Trophoblast cell (in vitro differentiated cells and primary cell): ENCODE measurements at regions not wholly inside any gene's neighbourhood (a gene's known extent, or its start where the extent isn't known, plus 50 kb on each side); places are given as distances from the start of the nearest gene placed in this dataset.
"Not testable (repeated sequence)": the region's sequence is repeated elsewhere in the genome, so short reads cannot be mapped to it uniquely, and the experiment has no call there.

Source experiments
- DNase-seq, 2 donors: peaks; one replicate each; pipeline ENCODE4 v3.0.0-alpha.2; 2016
- H2AFZ ChIP-seq: 2 replicates; pipeline ENCODE4 v1.6.1; 2013; ENCODE audit warnings: low read length, moderate library complexity, mild to moderate bottlenecking; ENCODE audit not compliant: insufficient read depth, poor library complexity
- H2AK5ac ChIP-seq: 2 replicates; pipeline ENCODE4 v1.6.1; 2013; ENCODE audit warnings: mild to moderate bottlenecking, low read length
- H2BK120ac ChIP-seq: 2 replicates; pipeline ENCODE4 v1.6.1; 2013; ENCODE audit warnings: low read length, mild to moderate bottlenecking, moderate library complexity; ENCODE audit not compliant: insufficient read depth, poor library complexity
- H2BK12ac ChIP-seq: 2 replicates; pipeline ENCODE4 v1.6.1; 2013; ENCODE audit warnings: mild to moderate bottlenecking, low read length, moderate library complexity
- H2BK5ac ChIP-seq: 2 replicates; pipeline ENCODE4 v1.6.1; 2013; ENCODE audit warnings: low read length, low read depth, moderate library complexity, mild to moderate bottlenecking; ENCODE audit not compliant: poor library complexity
- H3K14ac ChIP-seq: 2 replicates; pipeline ENCODE4 v1.6.1; 2013; ENCODE audit warnings: mild to moderate bottlenecking, low read length
- H3K18ac ChIP-seq: 2 replicates; pipeline ENCODE4 v1.6.1; 2013; ENCODE audit warnings: mild to moderate bottlenecking, low read length
- H3K23ac ChIP-seq: 2 replicates; pipeline ENCODE4 v1.6.1; 2013; ENCODE audit warnings: low read length
- H3K27ac ChIP-seq: 2 replicates; pipeline ENCODE4 v1.5.1; 2013; ENCODE audit warnings: low read depth, mild to moderate bottlenecking, inconsistent platforms, low read length, moderate library complexity
- H3K27me3 ChIP-seq: 2 replicates; pipeline ENCODE4 v1.6.1; 2013; ENCODE audit warnings: inconsistent platforms, mild to moderate bottlenecking, low read length, moderate library complexity; ENCODE audit not compliant: insufficient read depth
- H3K36me3 ChIP-seq, 2 experiments: 1 replicate in 1 of 2; 2 replicates in 1 of 2; pipeline ENCODE4 v1.6.1; 2013; ENCODE audit warnings: low read length in 2 of 2, mild to moderate bottlenecking in 2 of 2, moderate library complexity in 1 of 2; ENCODE audit not compliant: insufficient read depth in 2 of 2, control insufficient read depth in 1 of 2
- H3K4ac ChIP-seq: 2 replicates; pipeline ENCODE4 v1.6.1; 2013; ENCODE audit warnings: low read depth, mild to moderate bottlenecking, low read length, moderate library complexity
- H3K4me1 ChIP-seq, 2 experiments: 1 replicate in 1 of 2; 2 replicates in 1 of 2; pipeline ENCODE4 v1.6.1; 2013; ENCODE audit warnings: low read length in 2 of 2, mild to moderate bottlenecking in 2 of 2, moderate library complexity in 1 of 2; ENCODE audit not compliant: insufficient read depth in 2 of 2, control insufficient read depth in 1 of 2
- H3K4me2 ChIP-seq: 2 replicates; pipeline ENCODE4 v1.6.1; 2013; ENCODE audit warnings: inconsistent platforms, mild to moderate bottlenecking, low read length, moderate library complexity
- H3K4me3 ChIP-seq: 2 replicates; pipeline ENCODE4 v1.5.1; 2013; ENCODE audit warnings: mild to moderate bottlenecking, low read depth, low read length, inconsistent platforms
- H3K79me1 ChIP-seq: one replicate; pipeline ENCODE4 v1.6.1; 2013; ENCODE audit warnings: low read length
- H3K79me2 ChIP-seq: 2 replicates; pipeline ENCODE4 v1.6.1; 2013; ENCODE audit warnings: low read length, mild to moderate bottlenecking; ENCODE audit not compliant: control insufficient read depth, insufficient read depth, poor library complexity
- H3K9ac ChIP-seq: 2 replicates; pipeline ENCODE4 v1.6.1; 2013; ENCODE audit warnings: mild to moderate bottlenecking, low read length
- H3K9me3 ChIP-seq: 2 replicates; pipeline ENCODE4 v1.6.1; 2013; ENCODE audit warnings: low read depth, mild to moderate bottlenecking, control low read depth, inconsistent platforms, low read length; ENCODE audit not compliant: insufficient read depth
- H4K12ac ChIP-seq: 2 replicates; pipeline ENCODE4 v1.6.1; 2013; ENCODE audit warnings: low read depth, mild to moderate bottlenecking, low read length, moderate library complexity
- H4K8ac ChIP-seq: 2 replicates; pipeline ENCODE4 v1.6.1; 2013; ENCODE audit warnings: low read depth, mild to moderate bottlenecking, low read length, moderate library complexity
- H4K91ac ChIP-seq: one replicate; pipeline ENCODE4 v1.6.1; 2013; ENCODE audit warnings: low read depth, mild to moderate bottlenecking, low read length, moderate library complexity
- WGBS: extraction: QIAGEN DNeasy Blood & Tissue Kit; methylation state at CpG from one replicate; pipeline ENCODE4 v1.1.7; 2013; ENCODE audit warnings: missing lambda C conversion rate; ENCODE audit not compliant: insufficient read length, insufficient coverage; ENCODE audit errors: extremely low coverage; 5-methylcytosine and 5-hydroxymethylcytosine counted together

DNA sequence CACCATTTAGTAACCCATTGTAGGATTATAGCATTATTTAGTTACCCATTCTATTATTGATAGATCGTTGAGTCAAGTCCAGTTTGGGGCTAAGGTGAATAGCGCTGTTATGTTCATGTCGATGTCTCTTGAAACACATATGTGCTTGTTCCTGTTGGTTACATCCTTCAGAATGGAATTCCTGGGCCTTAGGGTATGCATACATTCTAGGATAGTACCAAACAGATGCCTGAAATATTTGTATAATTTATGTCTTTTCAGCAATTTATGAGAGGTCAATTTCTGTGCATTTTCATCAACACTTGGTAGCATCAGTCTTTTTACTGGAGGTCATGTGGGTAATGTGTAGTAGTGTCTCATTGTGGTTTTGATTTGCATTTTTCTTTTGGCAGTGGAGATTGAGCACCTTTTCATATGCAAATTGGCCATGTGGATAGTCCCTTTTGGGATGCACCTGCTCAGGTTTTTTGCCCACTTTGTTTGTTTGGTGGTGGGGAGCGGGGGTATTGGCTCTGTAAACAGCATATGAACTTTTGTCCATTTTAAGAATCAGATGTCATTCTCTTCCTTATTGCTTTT is 104.2 kb downstream of the CDRT15L2 start:
- not testable (repeated sequence) for H3K18ac ChIP-seq, H3K4ac ChIP-seq, H3K23ac ChIP-seq, H3K79me1 ChIP-seq, H3K79me2 ChIP-seq, H3K4me3 ChIP-seq, H3K9me3 ChIP-seq, H3K27me3 ChIP-seq, H2BK12ac ChIP-seq, H3K4me1 ChIP-seq, H3K14ac ChIP-seq, H4K8ac ChIP-seq, DNase-seq, H2BK5ac ChIP-seq, H3K9ac ChIP-seq, H4K12ac ChIP-seq, H2AK5ac ChIP-seq, H4K91ac ChIP-seq, H3K4me2 ChIP-seq, H3K36me3 ChIP-seq, H2BK120ac ChIP-seq, H3K27ac ChIP-seq, H2AFZ ChIP-seq
- no CpG with 5 or more reads among the region's 4 CpGs for WGBS

DNA sequence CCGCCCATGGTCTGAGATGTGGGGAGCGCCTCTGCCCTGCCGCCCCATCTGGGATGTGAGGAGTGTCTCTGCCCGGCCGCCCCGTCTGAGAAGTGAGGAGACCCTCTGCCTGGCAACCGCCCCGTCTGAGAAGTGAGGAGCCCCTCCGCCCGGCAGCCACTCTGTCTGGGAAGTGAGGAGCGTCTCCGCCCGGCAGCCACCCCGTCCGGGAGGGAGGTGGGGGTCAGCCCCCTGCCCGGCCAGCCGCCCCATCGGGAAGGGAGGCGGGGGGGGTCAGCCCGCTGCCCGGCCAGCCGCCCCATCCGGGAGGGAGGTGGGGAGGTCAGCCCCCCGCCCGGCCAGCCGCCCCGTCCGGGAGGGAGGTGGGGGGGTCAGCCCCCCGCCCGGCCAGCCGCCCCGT is 105.5 kb downstream of the CDRT15L2 start:
- H2BK5ac ChIP-seq, H3K9me3 ChIP-seq, H2BK12ac ChIP-seq, H3K18ac ChIP-seq, H3K4me1 ChIP-seq, H2AK5ac ChIP-seq, H3K79me2 ChIP-seq, H4K8ac ChIP-seq, H3K79me1 ChIP-seq, H3K9ac ChIP-seq, H3K4me3 ChIP-seq, H3K4me2 ChIP-seq, H2AFZ ChIP-seq, H4K91ac ChIP-seq, DNase-seq, H3K27me3 ChIP-seq, H3K23ac ChIP-seq, H3K4ac ChIP-seq, H2BK120ac ChIP-seq, H4K12ac ChIP-seq, H3K14ac ChIP-seq, H3K27ac ChIP-seq, H3K36me3 ChIP-seq: not testable (repeated sequence)
- no CpG with 5 or more reads among the region's 32 CpGs for WGBS

DNA sequence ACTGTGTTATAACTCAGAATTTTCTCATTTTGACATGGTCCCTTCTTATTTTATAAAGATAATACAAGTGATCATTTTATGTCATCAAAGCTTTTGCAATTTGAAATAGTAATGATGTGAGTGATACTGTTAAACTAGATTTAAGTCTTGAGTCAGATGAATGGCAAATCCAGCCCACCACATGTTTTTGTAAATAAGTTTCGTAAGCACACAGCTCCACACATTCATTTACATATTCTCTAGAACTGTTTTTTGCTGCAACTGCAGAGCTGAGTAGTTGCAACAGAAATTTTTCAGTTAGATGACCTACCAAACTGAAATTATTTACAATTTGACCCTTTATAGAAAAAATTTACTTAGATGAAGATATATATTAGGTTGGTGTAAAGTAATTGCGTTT is 108.1 kb downstream of the CDRT15L2 start:
- H3K27ac ChIP-seq, H3K9ac ChIP-seq, H3K4me1 ChIP-seq, H3K27me3 ChIP-seq, H3K4ac ChIP-seq, H3K4me2 ChIP-seq, H2AK5ac ChIP-seq, H3K9me3 ChIP-seq, H3K23ac ChIP-seq, H3K79me2 ChIP-seq, H3K14ac ChIP-seq, H3K4me3 ChIP-seq, H3K79me1 ChIP-seq, H4K91ac ChIP-seq, H2BK5ac ChIP-seq, H4K8ac ChIP-seq, H3K18ac ChIP-seq, H2BK12ac ChIP-seq, H3K36me3 ChIP-seq, H2BK120ac ChIP-seq, DNase-seq, H2AFZ ChIP-seq, H4K12ac ChIP-seq: not testable (repeated sequence)
- no CpG with 5 or more reads among the region's 2 CpGs for WGBS

DNA sequence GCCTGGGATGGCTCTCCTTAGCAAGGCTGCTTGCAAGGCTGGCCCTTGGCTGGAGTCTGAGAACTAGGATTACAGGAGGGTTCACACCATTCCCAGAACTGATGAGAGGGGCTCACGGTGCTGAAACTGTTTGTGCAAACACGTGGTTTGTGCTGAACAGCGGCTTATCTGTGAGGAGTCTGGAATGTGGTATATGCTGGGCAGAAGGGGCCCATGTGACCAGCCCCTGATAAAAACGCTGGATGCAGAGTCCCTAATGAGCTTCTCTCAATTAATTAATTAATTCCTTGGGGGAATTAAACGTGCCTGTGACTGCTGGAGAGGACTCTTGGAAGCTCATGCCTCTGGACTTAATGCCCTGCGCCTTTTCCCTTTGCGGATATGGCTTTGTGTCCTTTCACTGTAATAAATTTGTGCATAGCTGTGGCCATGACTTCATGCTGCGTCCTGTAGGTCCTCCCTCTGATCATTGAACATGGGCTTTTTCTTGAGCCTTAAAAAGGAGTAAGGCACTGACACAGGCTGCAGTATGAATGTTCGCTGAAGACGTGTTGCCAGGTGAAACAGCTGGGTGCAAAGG is 109.7 kb downstream of the CDRT15L2 start:
- not testable (repeated sequence) for H3K4me3 ChIP-seq, H3K4ac ChIP-seq, H4K8ac ChIP-seq, H4K12ac ChIP-seq, H2AK5ac ChIP-seq, H3K27ac ChIP-seq, H3K14ac ChIP-seq, H2BK5ac ChIP-seq, H3K4me1 ChIP-seq, H3K18ac ChIP-seq, H3K79me2 ChIP-seq, H3K79me1 ChIP-seq, H3K36me3 ChIP-seq, H3K27me3 ChIP-seq, H4K91ac ChIP-seq, H3K23ac ChIP-seq, H3K9me3 ChIP-seq, H3K9ac ChIP-seq, H3K4me2 ChIP-seq, DNase-seq, H2BK12ac ChIP-seq, H2BK120ac ChIP-seq, H2AFZ ChIP-seq
- WGBS = no CpG with 5 or more reads among the region's 10 CpGs
